ENCODE measurements at regions not wholly inside any gene's neighbourhood (a gene's known extent, or its start where the extent isn't known, plus 50 kb on each side); places are given as distances from the start of the nearest gene placed in this dataset.
A peak's percentile ranks its signal among the peaks of the same experiment; 100 is the strongest.
"Not testable (repeated sequence)": the region's sequence is repeated elsewhere in the genome, so short reads cannot be mapped to it uniquely, and the experiment has no call there.

- DNase-seq = peak; percentile 78
Measured at GRCh38 chr10:29756451-29756850, 121.7 kb upstream of the SVIL start.

- no peak for DNase-seq
Measured at GRCh38 chr10:29753283-29753682, 118.5 kb upstream of the SVIL start.

- no peak for DNase-seq
Measured at GRCh38 chr10:29751684-29752083, 116.9 kb upstream of the SVIL start.

GRCh38 chr10:29751240-29751639 lies 116.5 kb upstream of the SVIL start:
- DNase-seq = no peak

- DNase-seq = no peak
Measured at GRCh38 chr10:29749150-29749549, 114.4 kb upstream of the SVIL start.

GRCh38 chr10:29748109-29748650 lies 113.4 kb upstream of the SVIL start:
- no peak for DNase-seq

- peak; percentile 83 for DNase-seq
Measured at GRCh38 chr10:29746080-29746797, 111.5 kb upstream of the SVIL start.

GRCh38 chr10:29740981-29741545 lies 106.3 kb upstream of the SVIL start:
- no peak for DNase-seq

GRCh38 chr10:29738341-29738740 lies 103.6 kb upstream of the SVIL start:
- no peak for DNase-seq

GRCh38 chr10:29737074-29737593 lies 102.4 kb upstream of the SVIL start:
- no peak for DNase-seq

- peak; percentile 72 for DNase-seq
Measured at GRCh38 chr10:29736366-29737073, 101.7 kb upstream of the SVIL start.

GRCh38 chr10:29735628-29736365 lies 101.0 kb upstream of the SVIL start:
- peak; percentile 90 for DNase-seq

GRCh38 chr10:29734962-29735627 lies 100.3 kb upstream of the SVIL start:
- DNase-seq = peak; percentile 73

GRCh38 chr10:29734640-29734961 lies 99.8 kb upstream of the SVIL start:
- DNase-seq = no peak

- DNase-seq = no peak
Measured at GRCh38 chr10:29733323-29733722, 98.6 kb upstream of the SVIL start.

- no peak for DNase-seq
Measured at GRCh38 chr10:29732918-29733317, 98.1 kb upstream of the SVIL start.

GRCh38 chr10:29731760-29732159 lies 97.0 kb upstream of the SVIL start:
- DNase-seq = peak; percentile 94

- DNase-seq = no peak
Measured at GRCh38 chr10:29730969-29731368, 96.2 kb upstream of the SVIL start.

- no peak for DNase-seq
Measured at GRCh38 chr10:29730458-29730857, 95.7 kb upstream of the SVIL start.

GRCh38 chr10:29728541-29729049 lies 93.8 kb upstream of the SVIL start:
- peak; percentile 33 for DNase-seq

- DNase-seq = not testable (repeated sequence)
Measured at GRCh38 chr10:29725927-29726326, 91.2 kb upstream of the SVIL start.
